Left colon (tissue), 2 donors: ENCODE measurements at regions not wholly inside any gene's neighbourhood (a gene's known extent, or its start where the extent isn't known, plus 50 kb on each side); places are given as distances from the start of the nearest gene placed in this dataset.
"Not testable (repeated sequence)": the region's sequence is repeated elsewhere in the genome, so short reads cannot be mapped to it uniquely, and the experiment has no call there.

Source experiments
- ATAC-seq: fragments of 200-7000 bp; cut with Tn5 transposase; one replicate; pipeline ENCODE4 v1.9.1; 2020; ENCODE audit warnings: mild to moderate bottlenecking, moderate library complexity
- DNase-seq, 2 donors: peaks; one replicate each; pipeline ENCODE4 v3.0.0-alpha.2; 2020
- intact Hi-C, 2 donors: fragments of 100-400 bp; cut with DNase I in 1 of 2; cut with micrococcal nuclease in 1 of 2; formaldehyde crosslinking; loops; one replicate each; pipeline versions ENCODE4 v1.11.2 to v1.14.0; 2022; cut with DNase I, micrococcal nuclease
- donor health status: DM: no; HTN: no; CAD: no.
- donor health status: DM: yes; HTN: yes; CAD: no.

DNA sequence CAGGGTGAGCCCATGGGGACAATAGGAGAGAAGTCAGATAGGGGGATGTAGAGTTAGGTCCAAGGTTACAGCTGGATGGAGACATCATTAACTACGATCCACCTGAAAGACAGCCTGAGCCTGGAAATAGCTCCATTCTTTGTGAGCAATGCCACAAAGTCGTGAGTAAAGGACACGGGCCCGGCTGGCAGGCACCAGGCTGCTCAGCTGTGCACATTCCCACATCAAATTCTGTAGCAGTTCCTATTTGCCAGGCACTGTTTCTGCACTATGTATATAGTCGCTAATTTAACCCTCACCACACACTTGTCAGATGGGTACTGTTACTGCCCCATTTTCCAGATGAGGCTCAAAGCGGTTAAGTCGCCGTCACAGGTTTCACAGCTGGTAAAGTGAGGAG, 338.0 kb upstream of the KAZN start:
- DNase-seq: no peak
- intact Hi-C loops: no loop called here
- ATAC-seq: no peak

DNA sequence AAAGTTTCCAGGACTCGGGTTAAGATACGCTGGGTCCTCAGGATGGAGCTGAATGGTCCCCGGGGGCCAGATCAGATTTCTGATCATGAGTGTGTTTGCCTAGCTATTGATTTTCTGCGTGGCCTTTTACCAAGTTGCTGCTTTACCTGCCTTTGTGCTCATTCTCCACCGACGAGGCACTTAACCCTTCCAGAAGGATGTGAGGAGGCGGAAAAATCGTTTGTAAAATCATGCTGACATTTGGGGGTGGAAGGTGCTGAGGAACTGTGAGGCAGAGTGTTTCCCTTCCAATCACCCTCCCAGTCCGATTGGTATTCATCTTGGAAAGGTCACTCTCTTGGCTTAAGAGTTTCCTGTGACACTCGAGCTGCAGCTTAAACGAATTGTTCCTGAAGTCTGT, 337.1 kb upstream of the KAZN start:
- ATAC-seq (no peak), DNase-seq (no peak)
- intact Hi-C loops: no loop called here

DNA sequence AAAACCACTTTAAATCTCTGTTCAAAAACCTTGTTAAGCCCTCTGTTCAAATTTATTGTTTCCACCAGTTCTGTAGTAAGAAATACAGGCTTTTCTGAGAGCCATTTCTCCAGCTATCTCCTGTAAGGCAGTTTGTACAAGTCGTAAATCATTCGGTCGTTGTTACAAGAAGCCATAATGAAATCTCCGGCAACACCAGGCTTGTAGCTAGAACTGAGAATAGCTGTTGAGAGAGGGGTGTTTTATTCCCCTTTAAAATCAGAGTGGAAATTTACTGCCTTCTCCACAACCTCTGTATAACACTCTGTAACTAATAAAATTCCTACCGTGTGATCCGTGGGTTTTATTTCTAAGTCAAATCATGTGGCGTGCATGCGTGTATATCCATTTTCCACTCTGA, 335.8 kb upstream of the KAZN start:
- no peak for ATAC-seq
- no peak for DNase-seq
- intact Hi-C loops: no loop called here

DNA sequence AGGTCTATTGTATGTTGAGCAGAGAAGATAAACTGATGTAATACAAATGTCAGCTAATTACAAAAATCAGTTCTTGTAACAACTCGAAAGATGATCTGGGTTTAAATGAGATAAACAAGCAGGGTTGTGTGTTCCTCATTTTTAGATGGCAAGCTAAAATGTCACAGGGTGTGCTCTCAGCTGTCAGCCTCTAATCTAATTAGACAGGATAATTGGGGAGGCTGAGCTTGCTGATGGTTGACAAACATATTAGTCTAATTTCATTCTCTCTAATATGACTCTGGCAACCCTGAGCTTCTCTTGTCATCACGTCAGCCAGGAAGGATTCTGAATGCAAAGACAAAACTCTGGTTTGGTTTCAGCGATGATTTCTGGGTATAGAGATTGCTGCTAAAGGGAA, 335.3 kb upstream of the KAZN start:
- ATAC-seq (no peak), DNase-seq (no peak)
- intact Hi-C loops: no loop called here

DNA sequence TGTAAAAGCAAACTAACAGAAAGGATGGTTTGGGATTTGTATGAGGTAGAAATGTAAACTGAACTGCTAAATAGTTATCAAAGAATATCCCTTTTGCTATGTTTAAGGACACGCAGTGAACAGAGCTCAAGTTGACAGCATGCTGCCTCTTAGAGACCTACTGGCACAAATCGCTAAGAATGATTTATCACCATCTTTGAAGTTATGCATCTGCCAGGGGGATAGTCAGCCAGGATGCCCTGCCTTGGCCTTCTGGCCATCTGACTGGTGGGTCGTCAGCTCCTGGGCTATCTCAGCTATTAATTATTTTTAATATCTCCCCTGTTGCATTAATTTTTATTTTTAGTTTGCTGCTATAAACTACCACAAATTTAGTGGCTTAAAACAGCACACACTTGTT, 334.8 kb upstream of the KAZN start:
- intact Hi-C loops: no loop called here
- DNase-seq (no peak), ATAC-seq (no peak)

DNA sequence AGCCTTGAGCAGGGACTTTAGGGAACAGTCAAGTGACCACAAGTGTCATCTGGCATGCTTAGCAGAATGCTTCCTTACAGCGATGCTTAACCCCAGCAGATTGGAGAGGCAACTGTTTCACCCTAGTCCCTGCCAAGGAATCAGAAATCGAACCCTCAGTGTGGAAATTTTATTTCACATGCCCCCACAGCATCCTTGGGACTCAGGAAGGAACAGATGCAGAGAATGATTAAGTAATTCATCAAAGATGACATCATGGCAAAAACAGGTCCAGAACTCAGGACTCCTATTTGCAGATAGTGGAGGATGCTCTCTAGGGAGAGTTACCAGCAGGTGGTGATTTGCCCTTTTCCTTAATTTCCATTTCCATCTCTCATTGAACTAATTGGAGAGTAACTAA, 333.0 kb upstream of the KAZN start:
- intact Hi-C loops: no loop called here
- DNase-seq (no peak), ATAC-seq (no peak)

DNA sequence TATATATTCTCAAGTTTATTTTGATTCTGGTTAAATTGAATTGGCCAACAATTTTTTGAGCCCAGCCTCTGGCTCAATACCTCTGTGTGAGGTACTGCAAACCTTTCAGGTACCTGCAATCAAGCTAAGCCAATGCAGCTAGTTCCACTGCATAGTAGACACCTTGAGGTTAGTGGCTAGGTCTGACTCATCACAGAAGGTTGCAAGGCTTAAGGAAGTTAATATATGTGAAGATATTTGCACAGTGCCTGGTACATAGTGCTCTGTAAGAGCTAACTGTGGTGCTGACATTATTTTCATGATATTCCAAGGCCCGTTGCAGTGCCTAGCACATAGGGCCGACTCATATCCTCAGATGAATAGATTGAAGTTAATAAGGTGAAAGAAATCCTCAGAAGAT, 330.5 kb upstream of the KAZN start:
- no peak for DNase-seq
- no peak for ATAC-seq
- intact Hi-C loops: no loop called here

DNA sequence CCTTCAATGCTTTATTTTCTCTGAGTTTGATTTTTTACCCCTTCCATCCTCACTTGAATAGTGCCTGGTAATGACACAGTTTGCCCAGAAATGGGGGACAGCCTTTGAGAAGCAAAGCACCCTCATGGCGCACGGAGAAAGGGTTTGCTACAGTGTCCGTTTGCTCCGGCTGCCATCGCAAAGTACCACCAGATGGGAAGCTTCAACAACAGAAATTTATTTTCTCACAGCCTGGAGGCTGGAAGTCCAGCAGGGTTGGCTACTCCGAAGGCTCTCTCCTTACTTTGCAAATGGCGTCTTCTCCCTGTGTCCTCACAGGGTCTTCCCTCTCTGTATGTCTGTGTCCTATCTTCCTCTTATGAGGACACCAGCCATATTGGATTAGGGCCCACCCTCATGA, 327.7 kb upstream of the KAZN start:
- intact Hi-C loops: no loop called here

DNA sequence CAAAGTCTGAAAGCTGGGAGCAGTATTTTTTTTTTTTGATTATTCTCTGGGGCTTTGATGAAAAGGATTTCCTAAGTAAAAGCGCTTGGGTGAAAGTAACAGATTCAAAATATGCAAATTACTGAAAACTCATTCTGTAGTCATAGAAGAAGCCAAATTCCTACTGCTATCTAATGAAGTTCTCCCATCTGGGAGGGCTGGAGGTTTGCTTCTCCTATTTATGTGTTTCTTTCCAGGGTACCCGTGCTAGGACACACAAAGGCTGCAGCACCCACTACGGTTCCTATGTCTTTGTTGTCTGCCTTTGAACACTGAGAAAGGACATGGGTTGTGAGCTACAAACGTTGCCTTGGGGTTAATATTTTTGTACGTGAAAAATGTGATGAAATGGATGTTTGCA, 324.7 kb upstream of the KAZN start:
- DNase-seq: no peak
- intact Hi-C loops: no loop called here
- ATAC-seq: no peak

More for the DNA sequence above, 327.7 kb upstream of the KAZN start:
- DNase-seq (no peak), ATAC-seq (no peak)

DNA sequence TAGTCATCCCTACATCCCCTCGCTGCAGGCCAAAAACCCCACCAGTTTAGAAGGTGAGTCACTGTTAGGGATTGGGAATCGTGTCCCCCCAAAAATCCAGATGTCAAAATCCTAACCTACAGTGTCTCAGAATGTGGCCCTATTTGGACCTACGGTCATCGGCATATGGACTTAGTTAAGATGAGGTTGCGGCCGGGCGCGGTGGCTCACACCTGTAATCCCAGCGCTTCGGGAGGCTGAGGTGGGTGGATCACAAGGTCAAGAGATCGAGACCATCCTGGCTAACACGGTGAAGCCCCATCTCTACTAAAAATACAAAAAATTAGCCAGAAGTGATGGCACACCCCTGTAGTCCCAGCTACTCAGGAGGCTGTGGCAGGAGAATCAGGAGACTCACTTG, 318.6 kb upstream of the KAZN start:
- DNase-seq, ATAC-seq, intact Hi-C loops: not testable (repeated sequence)

DNA sequence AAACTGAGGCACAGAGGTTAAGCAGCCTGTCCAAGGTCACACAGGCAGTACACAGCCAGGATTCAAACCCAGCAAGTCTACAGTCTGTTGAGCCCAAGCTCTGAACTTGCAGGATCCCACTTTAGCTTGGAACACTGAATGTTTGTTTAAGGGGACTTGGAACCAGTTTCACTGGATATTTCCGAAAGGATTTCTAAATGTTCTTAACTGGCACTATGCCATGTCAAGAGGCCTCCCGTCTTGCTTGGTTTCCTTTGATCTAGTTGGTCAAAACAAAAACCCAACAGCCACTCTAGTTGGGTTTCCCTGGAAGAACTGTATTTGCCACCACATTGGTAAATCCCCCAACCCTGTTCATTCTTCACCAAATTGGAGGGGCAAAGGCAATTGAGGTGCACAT, 317.6 kb upstream of the KAZN start:
- ATAC-seq (no peak), DNase-seq (no peak)
- intact Hi-C loops: no loop called here

DNA sequence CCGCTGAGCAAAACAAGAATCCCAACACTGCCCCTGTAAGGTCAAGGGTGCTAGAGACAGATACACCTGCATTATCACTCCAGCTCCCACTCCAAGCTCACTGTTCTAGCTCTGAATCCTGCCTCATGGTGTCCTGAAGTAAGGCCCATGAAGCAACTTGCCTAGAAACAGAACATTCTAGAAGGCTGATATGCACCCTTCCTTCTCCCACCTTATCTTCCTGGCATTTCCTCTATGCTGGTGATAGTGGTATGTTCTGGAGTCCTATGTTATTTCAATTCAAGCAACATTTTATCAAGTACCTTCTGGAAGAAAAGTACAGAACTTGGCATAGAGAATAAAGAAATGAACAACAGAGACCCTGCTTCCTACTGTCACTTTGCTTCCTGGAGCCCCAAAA, 317.1 kb upstream of the KAZN start:
- DNase-seq (no peak), ATAC-seq (no peak)
- intact Hi-C loops: no loop called here

DNA sequence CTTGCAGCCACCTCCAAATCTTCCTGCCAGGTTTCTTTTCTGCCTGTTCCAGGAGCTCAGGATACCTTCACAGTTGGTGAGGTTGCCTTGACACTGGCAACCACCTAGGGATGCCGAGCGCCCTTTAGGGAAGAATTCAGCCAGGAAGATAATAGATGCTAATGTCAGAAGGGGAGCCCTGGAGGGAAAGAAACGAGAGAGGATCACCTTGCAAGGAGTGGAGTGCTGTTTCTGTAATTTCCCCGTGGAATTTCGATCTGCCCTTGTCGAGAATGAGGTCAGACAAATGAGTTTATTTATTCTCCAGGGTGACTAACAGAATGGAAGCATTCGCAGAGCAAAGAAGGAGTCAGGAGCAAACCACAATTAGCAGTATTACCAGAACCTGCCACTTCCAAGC, 315.8 kb upstream of the KAZN start:
- intact Hi-C loops: no loop called here
- DNase-seq: no peak
- no peak for ATAC-seq

DNA sequence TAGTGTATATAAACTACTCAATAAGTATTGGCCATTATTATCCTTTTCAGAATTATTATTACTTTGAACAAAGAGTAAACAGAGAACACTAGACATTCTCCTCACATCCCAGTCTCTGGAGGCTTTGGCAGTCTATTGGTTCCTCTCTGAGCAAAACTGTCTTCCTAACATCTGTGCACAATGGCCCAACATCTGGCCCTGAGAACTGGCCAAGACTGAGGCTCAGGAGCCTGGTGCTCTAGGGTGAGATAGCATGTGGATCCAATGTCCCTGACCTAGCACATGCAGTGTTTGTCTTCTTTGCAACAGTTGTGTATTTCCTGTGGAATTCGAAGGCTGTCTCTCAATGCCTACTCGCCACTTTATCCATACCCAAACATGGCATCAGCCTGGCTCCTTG, 313.2 kb upstream of the KAZN start:
- no peak for ATAC-seq
- no peak for DNase-seq
- intact Hi-C loops: no loop called here

DNA sequence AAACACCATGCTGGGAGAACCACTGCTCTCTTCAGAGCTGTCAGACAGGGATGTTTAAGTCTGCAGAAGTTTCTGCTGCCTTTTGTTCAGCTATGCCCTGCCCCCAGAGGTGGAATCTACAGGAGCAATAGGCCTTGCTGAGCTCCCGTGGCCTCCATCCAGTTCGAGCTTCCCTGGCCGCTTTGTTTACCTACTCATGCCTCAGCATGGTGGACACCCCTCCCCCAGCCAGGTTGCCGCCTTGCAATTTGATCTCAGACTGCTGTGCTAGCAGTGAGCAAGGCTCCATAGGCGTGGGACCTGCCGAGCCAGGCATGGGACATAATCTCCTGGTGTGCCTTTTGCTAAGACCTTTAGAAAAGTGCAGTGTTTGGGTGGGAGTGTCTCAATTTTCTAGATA, 307.3 kb upstream of the KAZN start:
- DNase-seq, ATAC-seq, intact Hi-C loops: not testable (repeated sequence)

DNA sequence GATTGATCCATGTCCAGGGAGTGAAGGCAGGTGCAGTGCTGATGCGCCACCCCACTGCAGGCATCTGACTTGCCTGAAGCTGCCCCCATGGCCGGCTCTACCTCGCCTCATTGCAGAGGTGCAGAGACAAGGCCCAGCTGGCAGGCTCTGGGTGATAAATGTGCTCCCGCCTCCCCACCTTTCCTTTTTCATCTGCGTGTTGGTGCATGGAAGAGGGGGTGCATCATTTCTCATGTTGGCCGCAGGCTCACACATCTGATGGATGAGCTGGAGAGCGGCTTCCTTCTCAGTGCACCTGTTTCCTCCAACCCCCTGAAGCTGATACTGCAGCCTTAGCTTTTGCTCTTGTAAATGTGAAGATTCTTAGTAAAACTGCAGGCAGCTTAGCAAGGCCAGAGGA, 306.0 kb upstream of the KAZN start:
- no peak for DNase-seq
- intact Hi-C loops: no loop called here
- no peak for ATAC-seq

DNA sequence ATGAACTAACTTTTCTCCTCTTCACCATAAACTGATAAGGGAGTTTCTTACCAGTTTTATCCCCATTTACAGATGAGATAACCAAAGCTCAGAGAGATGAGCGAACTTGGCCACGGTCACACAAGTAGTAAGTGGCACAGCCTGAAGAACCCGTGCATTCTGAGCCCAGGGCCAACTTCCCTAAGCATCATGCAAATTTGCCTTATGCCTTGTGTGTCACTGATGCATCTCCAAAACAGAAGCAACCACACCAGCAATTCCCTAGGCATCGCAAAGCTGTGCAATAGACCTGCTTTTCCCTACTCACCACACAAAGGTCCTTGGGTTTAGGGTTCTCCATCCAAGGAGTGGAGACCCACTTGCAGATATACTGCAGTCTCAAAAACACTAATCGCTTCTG, 304.5 kb upstream of the KAZN start:
- ATAC-seq (no peak), DNase-seq (no peak)
- intact Hi-C loops: no loop called here

DNA sequence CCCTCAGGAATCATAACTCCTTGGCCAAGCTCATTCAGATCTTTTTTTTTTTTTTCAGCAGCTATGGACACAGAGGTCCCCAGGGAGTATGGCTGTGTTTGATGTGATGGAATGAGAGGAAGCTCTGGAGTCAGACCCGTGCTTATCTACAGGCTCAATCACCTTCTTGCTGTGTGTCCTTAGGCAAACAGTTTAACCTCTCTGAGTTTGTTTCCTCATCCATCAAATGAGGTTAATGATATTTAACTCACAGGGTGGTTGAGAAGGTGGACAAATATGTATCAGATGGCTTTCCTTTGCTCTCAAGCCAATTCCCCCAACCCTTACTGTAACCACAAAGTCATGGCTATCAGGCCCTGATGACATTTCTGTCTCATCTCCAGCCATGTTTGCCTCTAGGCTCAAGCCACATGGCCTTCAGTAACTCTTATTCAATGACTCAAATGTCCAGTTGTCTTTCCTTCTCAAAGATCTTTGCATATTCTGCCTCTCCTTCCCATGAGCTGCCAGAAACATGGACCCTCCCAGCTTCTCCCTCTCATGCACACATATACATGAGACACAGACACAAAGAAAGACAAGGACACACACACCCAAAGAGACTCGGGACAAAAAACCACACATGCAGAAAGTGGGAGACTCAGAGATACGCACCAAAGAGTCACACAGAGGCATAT, 303.5 kb upstream of the KAZN start:
- ATAC-seq: no peak
- no peak for DNase-seq
- intact Hi-C loops: no loop called here

DNA sequence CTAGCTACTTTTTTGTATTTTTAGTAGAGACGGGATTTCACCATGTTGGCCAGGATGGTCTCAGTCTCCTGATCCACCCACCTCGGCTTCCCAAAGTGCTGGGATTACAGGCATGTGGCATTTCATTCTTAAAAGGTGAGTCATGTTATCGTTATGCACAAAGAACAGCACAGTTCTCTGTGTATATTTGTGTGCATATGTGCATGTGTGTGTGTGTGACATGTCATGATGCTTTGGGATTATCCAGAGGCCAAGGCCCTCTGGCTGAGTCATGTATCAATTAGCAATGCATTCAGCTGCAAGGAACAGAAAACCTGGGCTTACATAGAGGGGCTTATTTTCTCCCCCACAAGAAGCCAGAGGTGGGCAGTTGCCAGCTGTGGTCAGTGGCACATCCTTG, 301.7 kb upstream of the KAZN start:
- ATAC-seq (no peak), DNase-seq (no peak)
- intact Hi-C loops: no loop called here

DNA sequence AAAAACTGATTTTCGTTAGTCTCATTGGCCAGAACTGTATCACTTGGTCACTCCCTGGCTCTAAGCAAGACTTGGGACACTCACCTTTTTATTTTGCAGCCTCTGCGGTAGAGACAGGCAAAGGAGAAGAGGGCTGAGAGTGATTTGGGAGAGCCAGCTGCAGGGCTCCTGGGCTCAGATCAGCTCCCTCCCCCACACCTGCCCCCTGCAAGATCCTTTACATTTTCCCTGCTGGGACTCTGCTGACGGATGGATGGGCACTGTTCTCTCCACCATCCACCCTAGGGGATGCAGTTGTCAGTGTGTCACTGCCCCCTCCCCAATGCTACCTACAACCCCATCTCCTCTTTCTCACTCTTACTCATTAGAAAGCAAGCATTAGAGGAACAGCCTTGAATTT, 301.1 kb upstream of the KAZN start:
- ATAC-seq (no peak), DNase-seq (no peak)
- intact Hi-C loops: no loop called here

DNA sequence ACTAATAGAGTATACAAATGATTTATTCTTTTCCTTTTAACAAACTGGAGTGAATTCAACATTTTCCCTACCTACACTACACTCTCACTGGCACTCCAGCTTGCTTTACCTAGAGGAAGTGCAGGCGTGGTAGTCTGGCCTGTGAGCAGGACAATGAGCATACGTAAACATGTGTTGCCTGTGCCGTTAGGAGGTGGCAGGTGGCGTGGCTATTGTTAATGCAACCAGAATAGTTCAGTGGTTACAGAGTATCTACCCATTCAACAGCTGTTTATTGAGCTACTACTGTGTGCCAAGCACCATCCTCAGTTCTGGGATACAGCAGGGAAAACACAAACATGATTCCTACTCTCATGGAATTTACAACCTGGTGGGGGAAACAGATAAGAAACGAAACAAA, 299.7 kb upstream of the KAZN start:
- DNase-seq (no peak), ATAC-seq (no peak)
- intact Hi-C loops: no loop called here
